ENCODE measurements at regions not wholly inside any gene's neighbourhood (a gene's known extent, or its start where the extent isn't known, plus 50 kb on each side); places are given as distances from the start of the nearest gene placed in this dataset.

DNA sequence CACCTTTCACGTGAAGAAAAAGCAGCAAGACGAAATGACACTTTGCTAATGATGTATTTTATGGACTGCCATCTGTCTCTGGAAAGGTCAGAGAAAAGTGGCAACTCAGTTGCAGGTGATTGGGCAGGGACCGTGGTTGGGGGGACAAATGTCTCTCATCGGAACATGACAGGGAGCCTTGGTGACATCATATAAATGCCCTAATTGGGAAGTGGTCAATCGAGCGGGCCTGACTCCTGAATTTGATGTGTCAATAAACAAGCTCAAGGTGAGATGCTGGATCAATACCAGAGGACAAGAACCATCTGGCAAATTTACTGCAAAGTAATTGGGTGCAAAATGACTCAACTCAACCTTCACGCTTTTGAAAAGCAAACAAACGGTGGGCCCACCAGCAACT, 151.9 kb upstream of the SKOR2 start:
- 49% methylated on average over 6 of the region's 8 CpGs for WGBS (ENCODE audit: low lambda C conversion rate)
- Histone ChIP-seq H3K79me2 (ENCODE audit: insufficient read depth) (no peaks in the 10 kb centered on the region), H3K4me3 (ENCODE audit: low read depth in 2 of 2, low read length in 1 of 2) (no peak overlapping the region), H2AFZ (ENCODE audit: low read depth) (no peak overlapping the region), H3K36me3 (replicated peaks in 1 of 2; ENCODE audit: control insufficient read depth in 1 of 2, insufficient read depth in 2 of 2, low read length in 1 of 2) (no peaks in the 10 kb centered on the region), H3K4me1 (ENCODE audit: control insufficient read depth in 1 of 2, insufficient read depth in 2 of 2, low read depth in 1 of 2, low read length in 1 of 2) (no peaks in the 10 kb centered on the region), H3F3A (replicated peaks; ENCODE audit: insufficient read depth) (no peaks in the 10 kb centered on the region), H3K9ac (no peak overlapping the region), H3K9me2 (no peaks in the 10 kb centered on the region), H3K27me3 (ENCODE audit: insufficient read depth) (no peaks in the 10 kb centered on the region), H3K4me2 (no peak overlapping the region), H3K9me3 (no peaks in the 10 kb centered on the region), H3K27ac (ENCODE audit: low read depth in 2 of 2, low read length in 1 of 2) (no peak overlapping the region), H4K20me1 (ENCODE audit: insufficient read depth) (no peaks in the 10 kb centered on the region)
- DNase-seq: no peak
- ChIA-PET POLR2A (no interaction called here), CTCF (no interaction called here)
- TF ChIP-seq JUND (IDR thresholded peaks at IDR 0.05) (no peak), RFX5 (IDR thresholded peaks at IDR 0.05; ENCODE audit: low read length) (no peak), RCOR1 (IDR thresholded peaks at IDR 0.05; ENCODE audit: low read length) (no peak), USF2 (IDR thresholded peaks at IDR 0.05; ENCODE audit: borderline replicate concordance, low read depth, low read length) (no peak), RAD21 (IDR thresholded peaks at IDR 0.05; ENCODE audit: low read length) (no peak), EP300 (IDR thresholded peaks at IDR 0.05; ENCODE audit: borderline replicate concordance in 1 of 2, low read depth in 1 of 2, low read length in 1 of 2) (no peak), ELF1 (IDR thresholded peaks at IDR 0.05) (no peak)

DNA sequence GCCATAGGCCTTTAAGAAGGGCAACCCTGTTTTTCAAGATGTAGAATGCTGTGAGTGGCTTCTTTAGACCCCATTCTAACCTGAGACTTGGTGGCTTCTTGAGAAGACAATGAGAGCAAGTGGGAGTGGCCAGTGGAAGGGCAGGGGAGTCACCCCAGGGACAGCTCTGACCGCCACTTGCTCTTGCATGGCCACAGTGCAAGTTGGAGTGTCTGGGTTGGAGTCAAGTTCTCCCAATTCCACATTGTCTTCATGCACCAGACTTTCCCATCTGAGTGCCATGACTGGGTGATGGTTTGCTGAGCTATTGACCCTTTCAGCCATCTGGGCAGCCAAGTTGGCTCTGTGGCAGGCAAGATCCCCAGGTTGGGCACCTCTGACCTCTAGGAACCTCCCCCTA, 148.0 kb upstream of the SKOR2 start:
- Histone ChIP-seq H3K27me3 (ENCODE audit: insufficient read depth) (no peaks in the 10 kb centered on the region), H3K27ac (ENCODE audit: low read depth in 2 of 2, low read length in 1 of 2) (no peak overlapping the region), H3K4me3 (ENCODE audit: low read depth in 2 of 2, low read length in 1 of 2) (no peak overlapping the region), H3K9ac (no peak overlapping the region), H4K20me1 (ENCODE audit: insufficient read depth) (no peaks in the 10 kb centered on the region), H3K9me3 (no peaks in the 10 kb centered on the region), H3K4me2 (no peak overlapping the region), H3K36me3 (replicated peaks in 1 of 2; ENCODE audit: control insufficient read depth in 1 of 2, insufficient read depth in 2 of 2, low read length in 1 of 2) (no peaks in the 10 kb centered on the region), H3K79me2 (ENCODE audit: insufficient read depth) (no peaks in the 10 kb centered on the region), H2AFZ (ENCODE audit: low read depth) (no peak overlapping the region), H3K9me2 (no peaks in the 10 kb centered on the region), H3F3A (replicated peaks; ENCODE audit: insufficient read depth) (no peaks in the 10 kb centered on the region), H3K4me1 (ENCODE audit: control insufficient read depth in 1 of 2, insufficient read depth in 2 of 2, low read depth in 1 of 2, low read length in 1 of 2) (no peaks in the 10 kb centered on the region)
- DNase-seq: no peak
- ChIA-PET CTCF (no interaction called here), POLR2A (no interaction called here)
- no CpG with 5 or more reads among the region's 1 CpG for WGBS (ENCODE audit: low lambda C conversion rate)
- TF ChIP-seq TCF12 (IDR thresholded peaks at IDR 0.05) (no peak), MXI1 (IDR thresholded peaks at IDR 0.05; ENCODE audit: low read depth, low read length) (no peak), FOXM1 (IDR thresholded peaks at IDR 0.05; ENCODE audit: low read depth) (no peak), RFX5 (IDR thresholded peaks at IDR 0.05; ENCODE audit: low read length) (no peak), EZH2phosphoT487 (IDR thresholded peaks at IDR 0.05; ENCODE audit: borderline replicate concordance, low read depth) (no peak)

DNA sequence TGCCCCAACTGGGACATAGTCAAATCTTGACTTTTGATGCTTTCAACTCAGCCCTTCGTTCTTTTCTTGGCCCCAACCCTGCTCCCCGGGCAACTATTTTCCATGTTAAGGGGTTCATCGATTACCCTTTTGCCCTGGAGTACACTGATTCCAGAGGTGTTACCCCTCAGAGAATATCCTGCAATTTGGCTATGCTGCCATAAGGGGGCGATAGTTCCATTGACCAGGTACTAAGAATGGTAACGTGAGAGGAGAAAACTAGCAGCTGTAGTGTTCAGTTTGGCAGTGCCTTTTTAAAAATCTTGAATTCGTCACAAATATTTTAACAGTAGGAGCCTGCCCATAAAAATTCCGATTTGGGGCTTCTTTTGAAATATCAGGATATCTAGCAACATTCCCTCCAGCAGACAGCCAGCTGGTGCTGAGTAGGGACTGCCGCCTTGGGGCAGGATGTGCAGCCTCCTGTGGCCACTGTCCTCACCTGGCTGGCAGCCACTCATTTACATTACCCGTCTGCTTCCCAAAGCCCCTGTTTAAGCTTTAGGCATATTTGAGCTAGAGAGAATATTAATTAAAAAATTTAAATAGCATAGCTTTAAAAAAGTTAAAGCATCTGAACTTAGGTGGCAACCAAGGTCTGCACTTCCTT, 146.3 kb upstream of the SKOR2 start:
- H3K9ac ChIP-seq: no peak overlapping the region
- ChIA-PET POLR2A (no interaction called here), CTCF (interaction anchor here (0.6 to 2.2 kb wide), 8 partner anchors 9 to 353 kb away, joined by 3 to 11 read pairs (median 6); no protein-coding TSS in a partner anchor)
- H3K27me3 ChIP-seq (ENCODE audit: insufficient read depth): no peaks in the 10 kb centered on the region
- no peaks in the 10 kb centered on the region for H3K9me3 ChIP-seq
- H4K20me1 ChIP-seq (ENCODE audit: insufficient read depth): no peaks in the 10 kb centered on the region
- H3K4me1 ChIP-seq (ENCODE audit: control insufficient read depth in 1 of 2, insufficient read depth in 2 of 2, low read depth in 1 of 2, low read length in 1 of 2): no peaks in the 10 kb centered on the region
- H3K4me3 ChIP-seq (ENCODE audit: low read depth in 2 of 2, low read length in 1 of 2): no peak overlapping the region
- TF ChIP-seq, protein P1, sequence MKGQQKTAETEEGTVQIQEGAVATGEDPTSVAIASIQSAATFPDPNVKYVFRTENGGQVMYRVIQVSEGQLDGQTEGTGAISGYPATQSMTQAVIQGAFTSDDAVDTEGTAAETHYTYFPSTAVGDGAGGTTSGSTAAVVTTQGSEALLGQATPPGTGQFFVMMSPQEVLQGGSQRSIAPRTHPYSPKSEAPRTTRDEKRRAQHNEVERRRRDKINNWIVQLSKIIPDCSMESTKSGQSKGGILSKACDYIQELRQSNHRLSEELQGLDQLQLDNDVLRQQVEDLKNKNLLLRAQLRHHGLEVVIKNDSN (IDR thresholded peaks at IDR 0.05; ENCODE audit: borderline replicate concordance, low read depth): no peak
- TF ChIP-seq NRF1 (IDR thresholded peaks at IDR 0.05; ENCODE audit: low read depth, low read length) (no peak), RAD21 (IDR thresholded peaks at IDR 0.05; ENCODE audit: low read length) (peak; percentile 26; the same call in 1 of the 2 replicates), CTCF (IDR thresholded peaks at IDR 0.05) (peak; percentile 37; the same call in 1 of the 2 replicates), FOSL2 (IDR thresholded peaks at IDR 0.05; ENCODE audit: borderline replicate concordance, low read depth) (no peak)
- no peaks in the 10 kb centered on the region for H3K79me2 ChIP-seq (ENCODE audit: insufficient read depth)
- H3K27ac ChIP-seq (ENCODE audit: low read depth in 2 of 2, low read length in 1 of 2): no peak overlapping the region
- DNase-seq: peak; percentile 25
- 32% methylated on average over 9 of the region's 9 CpGs for WGBS (ENCODE audit: low lambda C conversion rate)
- no peaks in the 10 kb centered on the region for H3K36me3 ChIP-seq (replicated peaks in 1 of 2; ENCODE audit: control insufficient read depth in 1 of 2, insufficient read depth in 2 of 2, low read length in 1 of 2)
- no peaks in the 10 kb centered on the region for H3K9me2 ChIP-seq
- H3F3A ChIP-seq (replicated peaks; ENCODE audit: insufficient read depth): no peaks in the 10 kb centered on the region
- H2AFZ ChIP-seq (ENCODE audit: low read depth): no peak overlapping the region
- H3K4me2 ChIP-seq: no peak overlapping the region

Data from SK-N-SH (cell line).